Mammary epithelial cell (primary cell): ENCODE measurements at regions not wholly inside any gene's neighbourhood (a gene's known extent, or its start where the extent isn't known, plus 50 kb on each side); places are given as distances from the start of the nearest gene placed in this dataset.

Source experiments
- CTCF ChIP-seq, 2 donors: IDR thresholded peaks in 1 of 2; conservative IDR thresholded peaks in 1 of 2; 2 replicates each; pipeline ENCODE4 v1.5.1; 2011 to 2012; ENCODE audit warnings: inconsistent platforms in 2 of 2, low read length in 2 of 2, mild to moderate bottlenecking in 2 of 2, control low read depth in 1 of 2, low read depth in 1 of 2; ENCODE audit not compliant: insufficient read depth in 1 of 2; ENCODE audit errors: extremely low read depth in 1 of 2
- EZH2 ChIP-seq: IDR thresholded peaks from 2 replicates; pipeline ENCODE4 v1.6.1; 2012; ENCODE audit warnings: low read length, inconsistent platforms, borderline replicate concordance

GRCh38 chr17:51541215-51541614, 280.9 kb downstream of the UTP18 start:
- no peak for TF ChIP-seq CTCF (conservative IDR thresholded peaks at IDR 0.05 in 1 of 2, IDR thresholded peaks at IDR 0.05 in 1 of 2; ENCODE audit: extremely low read depth in 1 of 2, insufficient read depth in 1 of 2, low read depth in 1 of 2, low read length in 2 of 2)
- no peak for TF ChIP-seq EZH2
